IMR-90 (cell line): ENCODE measurements at regions not wholly inside any gene's neighbourhood (a gene's known extent, or its start where the extent isn't known, plus 50 kb on each side); places are given as distances from the start of the nearest gene placed in this dataset.

Source experiments
- ATAC-seq: fragments of 200-7000 bp; cut with Tn5 transposase; 2 replicates; pipeline ENCODE4 v1.9.1; 2020; ENCODE audit warnings: low read depth, mild to moderate bottlenecking, moderate library complexity
- BruUV-seq: library from RNA; stranded (reverse); fragments of 400-500 nt; replicated peaks from 2 replicates; lab custom pipeline; 2021; lab: Mats Ljungman, UMichigan
- CTCF ChIA-PET: fragments of 300-600 bp; formaldehyde crosslinking; extraction: SDS; loops from one replicate; lab custom pipeline; 2021; ENCODE audit warnings: antibody characterized with exemption; lab: Yijun Ruan, JAX
- POLR2A ChIA-PET: fragments of 300-600 bp; sonication (Branson Sonifier 250); formaldehyde crosslinking; loops from one replicate; lab custom pipeline; 2022; ENCODE audit warnings: antibody characterized with exemption; ENCODE audit not compliant: unreplicated experiment; lab: Charles Lee
- DNase-seq: peaks from one replicate; pipeline ENCODE4 v3.0.0; 2013
- H2AFZ ChIP-seq: replicated peaks from 2 replicates; pipeline ENCODE3; 2013; ENCODE audit warnings: low read length, mild to moderate bottlenecking; ENCODE audit not compliant: poor library complexity
- H2AK5ac ChIP-seq: 2 replicates; pipeline ENCODE4 v1.6.1; 2013; ENCODE audit warnings: low read depth, low read length, inconsistent platforms
- H2AK9ac ChIP-seq: replicated peaks from 2 replicates; pipeline ENCODE3; 2013; ENCODE audit warnings: mild to moderate bottlenecking, low read depth, low read length, moderate library complexity; ENCODE audit not compliant: poor library complexity
- H2BK120ac ChIP-seq: 2 replicates; pipeline ENCODE4 v1.6.1; 2013; ENCODE audit warnings: low read depth, low read length, inconsistent platforms
- H2BK15ac ChIP-seq: 3 replicates; pipeline ENCODE4 v1.6.1; 2013; ENCODE audit warnings: low read depth, low read length, inconsistent platforms
- H2BK20ac ChIP-seq: 2 replicates; pipeline ENCODE4 v1.6.1; 2013; ENCODE audit warnings: low read depth, mild to moderate bottlenecking, inconsistent platforms, low read length, moderate library complexity
- H2BK5ac ChIP-seq: 2 replicates; pipeline ENCODE4 v1.6.1; 2013; ENCODE audit warnings: mild to moderate bottlenecking, low read depth, low read length, inconsistent platforms; ENCODE audit not compliant: poor library complexity, severe bottlenecking
- H3K14ac ChIP-seq: replicated peaks from 2 replicates; pipeline ENCODE4 v1.6.1; 2013; ENCODE audit warnings: low read depth, low read length, inconsistent platforms
- H3K18ac ChIP-seq: 2 replicates; pipeline ENCODE4 v1.6.1; 2013; ENCODE audit warnings: low read depth, low read length, control low read depth
- H3K23ac ChIP-seq: 2 replicates; pipeline ENCODE4 v1.6.1; 2013; ENCODE audit warnings: low read depth, low read length, inconsistent platforms
- H3K27ac ChIP-seq: 2 replicates; pipeline ENCODE4 v1.5.1; 2013; ENCODE audit warnings: mild to moderate bottlenecking, control low read depth, low read length; ENCODE audit not compliant: insufficient read depth
- H3K27me3 ChIP-seq: 2 replicates; pipeline ENCODE4 v1.6.1; 2013; ENCODE audit warnings: low read length; ENCODE audit not compliant: control insufficient read depth, insufficient read depth
- H3K36me3 ChIP-seq: 2 replicates; pipeline ENCODE4 v1.6.1; 2013; ENCODE audit warnings: low read length, mixed read lengths; ENCODE audit not compliant: control insufficient read depth, insufficient read depth
- H3K4ac ChIP-seq: 2 replicates; pipeline ENCODE4 v1.6.1; 2013; ENCODE audit warnings: low read depth, low read length, inconsistent platforms
- H3K4me1 ChIP-seq: 2 replicates; pipeline ENCODE4 v1.6.1; 2013; ENCODE audit warnings: low read length, mixed read lengths; ENCODE audit not compliant: control insufficient read depth, insufficient read depth
- H3K4me2 ChIP-seq: 2 replicates; pipeline ENCODE4 v1.6.1; 2013; ENCODE audit warnings: low read depth, mild to moderate bottlenecking, control low read depth, low read length, moderate library complexity
- H3K4me3 ChIP-seq: 2 replicates; pipeline ENCODE4 v1.5.1; 2013; ENCODE audit warnings: low read depth, mild to moderate bottlenecking, control low read depth, low read length, moderate library complexity; ENCODE audit not compliant: insufficient read depth
- H3K56ac ChIP-seq: 2 replicates; pipeline ENCODE4 v1.6.1; 2013; ENCODE audit warnings: low read length, inconsistent platforms; ENCODE audit not compliant: insufficient read depth; ENCODE audit errors: extremely low read depth
- H3K79me1 ChIP-seq, 2 experiments: 2 replicates each; pipeline ENCODE4 v1.6.1; 2013; ENCODE audit warnings: low read length in 2 of 2, inconsistent platforms in 1 of 2, low read depth in 1 of 2
- H3K9ac ChIP-seq: 2 replicates; pipeline ENCODE4 v1.6.1; 2013; ENCODE audit warnings: low read depth, low read length, control low read depth
- H3K9me1 ChIP-seq: 2 replicates; pipeline ENCODE4 v1.6.1; 2013; ENCODE audit warnings: low read length, inconsistent platforms; ENCODE audit not compliant: insufficient read depth
- H3K9me3 ChIP-seq: 2 replicates; pipeline ENCODE4 v1.6.1; 2013; ENCODE audit warnings: low read length; ENCODE audit not compliant: control insufficient read depth, insufficient read depth
- H4K20me1 ChIP-seq: 2 replicates; pipeline ENCODE4 v1.6.1; 2013; ENCODE audit warnings: low read length, inconsistent platforms; ENCODE audit not compliant: insufficient read depth
- H4K5ac ChIP-seq: 2 replicates; pipeline ENCODE4 v1.6.1; 2013; ENCODE audit warnings: mild to moderate bottlenecking, low read depth, low read length, control low read depth
- H4K8ac ChIP-seq, 2 experiments: 2 replicates each; pipeline ENCODE4 v1.6.1; 2013; ENCODE audit warnings: low read depth in 2 of 2, low read length in 2 of 2, control low read depth in 1 of 2, inconsistent platforms in 1 of 2
- H4K91ac ChIP-seq: 2 replicates; pipeline ENCODE4 v1.6.1; 2013; ENCODE audit warnings: low read depth, low read length, inconsistent platforms; ENCODE audit not compliant: insufficient read depth
- BHLHE40 ChIP-seq: fragments of 150-350 bp; IDR thresholded peaks from 2 replicates; pipeline ENCODE4 v1.6.1; 2016; ENCODE audit warnings: mild to moderate bottlenecking, low read depth, low read length
- ELK1 ChIP-seq: fragments of 150-350 bp; IDR thresholded peaks from 2 replicates; pipeline ENCODE4 v1.6.1; 2016; ENCODE audit warnings: low read depth, mild to moderate bottlenecking, low read length, moderate library complexity, borderline replicate concordance
- FOS ChIP-seq: fragments of 150-350 bp; IDR thresholded peaks from 2 replicates; pipeline ENCODE4 v1.6.1; 2016; ENCODE audit warnings: low read depth, low read length
- MAFK ChIP-seq: IDR thresholded peaks from 2 replicates; pipeline ENCODE4 v1.6.1; 2012; ENCODE audit warnings: low read depth, low read length, improper control_type of control experiment
- MAZ ChIP-seq: IDR thresholded peaks from 2 replicates; pipeline ENCODE4 v1.6.1; 2012; ENCODE audit warnings: low read depth, mild to moderate bottlenecking, low read length, improper control_type of control experiment, moderate library complexity, borderline replicate concordance
- MXI1 ChIP-seq: IDR thresholded peaks from 2 replicates; pipeline ENCODE4 v1.6.1; 2012; ENCODE audit warnings: low read depth, mild to moderate bottlenecking, low read length, moderate library complexity, borderline replicate concordance
- NFE2L2 ChIP-seq: fragments of 150-350 bp; IDR thresholded peaks from 2 replicates; pipeline ENCODE4 v1.6.1; 2016; ENCODE audit warnings: low read depth, mild to moderate bottlenecking, low read length
- POLR2A ChIP-seq: IDR thresholded peaks from 2 replicates; pipeline ENCODE4 v1.6.1; 2012; ENCODE audit warnings: mild to moderate bottlenecking, low read depth, low read length
- RAD21 ChIP-seq: IDR thresholded peaks from 2 replicates; pipeline ENCODE4 v1.6.1; 2012; ENCODE audit warnings: low read length, improper control_type of control experiment
- RCOR1 ChIP-seq: IDR thresholded peaks from 2 replicates; pipeline ENCODE4 v1.6.1; 2012; ENCODE audit warnings: mild to moderate bottlenecking, low read length, improper control_type of control experiment; ENCODE audit not compliant: insufficient replicate concordance
- SMC3 ChIP-seq: fragments of 150-350 bp; IDR thresholded peaks from 2 replicates; pipeline ENCODE4 v1.6.1; 2016; ENCODE audit warnings: low read depth, mild to moderate bottlenecking, antibody characterized with exemption, low read length, moderate library complexity
- WGBS, 2 experiments: methylation state at CpG; one replicate each; pipeline versions ENCODE4 v1.1.5 to v1.1.7; 2013; ENCODE audit warnings: missing lambda C conversion rate in 2 of 2; ENCODE audit not compliant: insufficient read length in 1 of 2; ENCODE audit errors: extremely low coverage in 2 of 2; 5-methylcytosine and 5-hydroxymethylcytosine counted together
- dilution Hi-C: fragments of 300-500 bp; cut with HindIII; formaldehyde crosslinking; loops from one replicate; pipeline ENCODE4 v1.14.3; 2018; ENCODE audit warnings: low sequenced_read_pairs; ENCODE audit not compliant: unreplicated experiment
- in situ Hi-C: fragments of 300-500 bp; cut with MboI; formaldehyde crosslinking; loops from 3 replicates; pipeline ENCODE4 v1.14.3; 2019; ENCODE audit warnings: low sequenced_read_pairs, inconsistent platforms, mixed read lengths
- intact Hi-C: fragments of 100-400 bp; cut with micrococcal nuclease; formaldehyde crosslinking; loops from 2 replicates; pipeline ENCODE4 v1.10.0; 2022

DNA sequence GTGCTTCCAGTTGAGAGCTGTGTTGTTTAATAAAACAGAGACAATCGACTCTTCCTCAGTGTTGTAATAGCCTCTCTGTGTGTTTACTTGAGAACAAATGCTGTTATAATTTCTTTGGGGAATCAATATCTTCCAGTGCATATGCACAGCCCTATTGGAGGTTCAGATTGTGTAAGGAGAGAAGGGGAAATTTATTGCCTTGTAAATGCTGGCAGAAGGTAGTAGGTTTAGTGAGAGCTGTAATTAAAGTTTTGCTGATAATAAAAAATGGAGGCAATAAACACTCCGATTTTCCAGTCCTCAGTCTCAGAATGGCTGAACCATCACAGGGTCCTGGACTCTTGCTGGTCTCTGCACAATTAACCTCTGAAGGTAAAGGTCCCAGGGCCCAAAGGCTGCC lies 128.3 kb downstream of the C5orf15 start:
- CTCF ChIA-PET = no interaction called here

More for the DNA sequence above, 128.3 kb downstream of the C5orf15 start:
- Histone ChIP-seq H3K23ac (no peak overlapping the region), H3K79me1 (no peaks in the 10 kb centered on the region), H3K9me1 (no peaks in the 10 kb centered on the region), H2BK5ac (no peak overlapping the region), H3K9me3 (no peaks in the 10 kb centered on the region), H3K56ac (no peak overlapping the region), H3K27me3 (peaks cover 6% of the 10 kb centered on the region), H2AFZ (no peak overlapping the region), H2BK15ac (no peak overlapping the region), H3K4ac (no peak overlapping the region), H3K4me1 (no peaks in the 10 kb centered on the region), H2BK120ac (no peak overlapping the region), H3K18ac (no peak overlapping the region), H3K9ac (no peak overlapping the region), H2AK5ac (no peak overlapping the region), H4K8ac (no peak overlapping the region), H3K4me2 (no peak overlapping the region), H2BK20ac (no peak overlapping the region), H4K5ac (no peak overlapping the region), H3K4me3 (no peak overlapping the region), H3K14ac (no peak overlapping the region), H4K91ac (no peak overlapping the region), H3K27ac (no peak overlapping the region), H2AK9ac (no peak overlapping the region), H3K36me3 (no peaks in the 10 kb centered on the region), H4K20me1 (no peaks in the 10 kb centered on the region)
- BruUV-seq = no TSS peak
- no CpG with 5 or more reads among the region's 2 CpGs for WGBS, 2 experiments
- DNase-seq (no peak), ATAC-seq (no peak)
- dilution Hi-C loops (no loop called here), in situ Hi-C loops (no loop called here), intact Hi-C loops (no loop called here)
- POLR2A ChIA-PET = no interaction called here
- TF ChIP-seq POLR2A = no peak
- TF ChIP-seq NFE2L2 = no peak
- no peak for TF ChIP-seq MXI1
- TF ChIP-seq MAFK = no peak
- TF ChIP-seq BHLHE40 = no peak
- no peak for TF ChIP-seq FOS
- TF ChIP-seq MAZ = no peak
- no peak for TF ChIP-seq ELK1
- no peak for TF ChIP-seq SMC3
- TF ChIP-seq RCOR1 = no peak
- TF ChIP-seq RAD21 = no peak
